Endometrium (tissue), 2 donors: ENCODE measurements at regions not wholly inside any gene's neighbourhood (a gene's known extent, or its start where the extent isn't known, plus 50 kb on each side); places are given as distances from the start of the nearest gene placed in this dataset.
"Not testable (repeated sequence)": the region's sequence is repeated elsewhere in the genome, so short reads cannot be mapped to it uniquely, and the experiment has no call there.

Experiments used
- FAIRE-seq: peaks from 2 replicates; lab custom pipeline; 2012; peaks lifted over from hg19 to GRCh38; lab: Jason Lieb, UNC
- donor health status: control.
- donor health status: control.

GRCh38 chr9:84511651-84512050 is 157.9 kb upstream of the NTRK2 start:
- FAIRE-seq = no peak

DNA sequence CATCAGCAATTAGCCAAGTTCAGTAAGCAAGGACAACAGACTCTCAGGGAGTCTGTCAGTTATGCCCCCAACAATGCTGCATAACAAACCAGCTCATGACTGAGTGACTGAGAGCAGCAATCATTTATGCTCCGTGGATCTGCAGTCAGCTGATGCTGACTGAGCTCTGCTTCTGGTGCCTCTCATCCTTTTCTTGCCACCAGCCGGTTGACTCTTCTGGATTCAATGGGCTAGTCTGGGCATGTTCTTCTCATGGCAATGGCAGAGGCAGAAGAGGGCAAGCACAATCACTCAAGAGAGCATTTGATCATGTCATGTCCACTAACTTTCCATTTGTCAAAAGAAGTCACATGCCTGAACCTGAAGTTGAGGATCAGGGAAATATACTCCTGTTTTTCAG is 157.0 kb upstream of the NTRK2 start:
- no peak for FAIRE-seq

- no peak for FAIRE-seq
Observed at GRCh38 chr9:84513473-84513872, 156.1 kb upstream of the NTRK2 start.

GRCh38 chr9:84513979-84514378 is 155.6 kb upstream of the NTRK2 start:
- no peak for FAIRE-seq

- no peak for FAIRE-seq
Observed at GRCh38 chr9:84514421-84514820, 155.1 kb upstream of the NTRK2 start.

DNA sequence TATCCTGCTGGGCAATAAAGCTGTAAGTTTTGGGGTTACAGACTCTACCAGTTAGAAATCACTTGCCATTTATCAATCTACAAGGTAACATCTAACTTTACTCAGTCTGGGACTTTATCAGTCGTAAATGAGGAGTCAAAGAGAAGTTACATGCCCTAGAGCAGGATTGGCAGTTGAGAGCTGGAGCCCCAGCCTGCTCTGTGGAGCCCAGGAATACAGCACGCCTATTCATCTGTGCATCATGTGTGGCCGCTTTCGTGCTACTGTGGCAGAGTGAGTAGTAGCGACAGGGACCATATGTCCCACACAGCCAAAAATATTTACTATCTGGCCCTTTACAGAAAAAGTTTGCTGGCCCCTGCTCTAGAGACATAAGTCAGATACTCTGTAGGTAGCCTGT is 152.5 kb upstream of the NTRK2 start:
- FAIRE-seq = no peak

DNA sequence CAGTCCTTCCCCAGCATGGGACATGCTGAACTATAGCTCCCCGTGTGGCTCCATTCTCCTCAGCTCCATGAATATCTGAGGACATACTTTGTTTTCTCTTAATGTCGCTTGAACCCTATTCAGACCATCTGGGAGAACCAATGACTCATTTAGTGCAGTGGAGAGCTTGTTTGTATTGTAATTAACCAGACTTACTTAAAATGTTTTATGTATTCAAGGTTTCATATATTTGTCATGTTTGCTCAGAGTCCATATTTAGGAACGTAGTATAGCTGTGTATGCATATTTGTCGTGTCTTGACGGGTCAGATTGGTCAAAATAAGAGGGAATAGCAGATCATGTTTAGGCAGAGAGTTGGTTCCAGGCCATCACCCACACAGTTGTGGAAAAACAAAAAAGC is 150.1 kb upstream of the NTRK2 start:
- FAIRE-seq = no peak

- no peak for FAIRE-seq
Observed at GRCh38 chr9:84521208-84521607, 148.3 kb upstream of the NTRK2 start.

DNA sequence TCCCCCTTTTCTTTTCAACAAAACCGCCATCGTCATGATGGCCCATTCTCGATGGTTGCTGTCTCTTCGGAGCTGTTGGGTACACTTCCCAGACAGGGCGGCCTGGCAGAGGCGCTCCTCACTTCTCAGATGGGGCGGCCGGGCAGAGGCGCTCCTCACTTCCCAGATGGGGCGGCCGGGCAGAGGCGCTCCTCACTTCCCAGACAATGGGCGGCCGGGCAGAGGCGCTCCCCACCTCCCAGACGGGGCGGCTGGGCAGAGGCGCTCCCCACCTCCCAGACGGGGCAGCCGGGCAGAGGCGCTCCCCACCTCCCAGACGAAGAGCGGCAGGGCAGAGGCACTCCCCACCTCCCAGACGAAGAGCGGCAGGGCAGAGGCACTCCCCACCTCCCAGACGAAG is 143.3 kb upstream of the NTRK2 start:
- FAIRE-seq = not testable (repeated sequence)

- not testable (repeated sequence) for FAIRE-seq
Observed at GRCh38 chr9:84527060-84527720, 142.3 kb upstream of the NTRK2 start.

DNA sequence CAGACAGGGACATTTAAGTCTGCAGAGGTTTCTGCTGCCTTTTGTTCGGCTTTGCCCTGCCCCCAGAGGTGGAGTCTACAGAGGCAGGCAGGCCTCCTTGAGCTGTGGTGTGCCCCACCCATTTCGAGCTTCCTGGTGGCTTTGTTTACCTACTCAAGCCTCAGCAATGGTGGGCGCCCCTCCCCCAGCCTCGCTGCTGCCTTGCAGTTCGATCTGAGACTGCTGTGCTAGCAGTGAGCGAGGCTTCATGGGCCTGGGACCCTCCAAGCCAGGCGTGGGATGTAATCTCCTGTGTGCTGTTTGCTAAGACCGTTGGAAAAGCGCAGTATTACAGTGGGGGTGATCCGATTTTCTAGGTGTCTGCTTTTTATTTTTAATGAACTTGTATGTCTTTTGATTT is 133.6 kb upstream of the NTRK2 start:
- not testable (repeated sequence) for FAIRE-seq

DNA sequence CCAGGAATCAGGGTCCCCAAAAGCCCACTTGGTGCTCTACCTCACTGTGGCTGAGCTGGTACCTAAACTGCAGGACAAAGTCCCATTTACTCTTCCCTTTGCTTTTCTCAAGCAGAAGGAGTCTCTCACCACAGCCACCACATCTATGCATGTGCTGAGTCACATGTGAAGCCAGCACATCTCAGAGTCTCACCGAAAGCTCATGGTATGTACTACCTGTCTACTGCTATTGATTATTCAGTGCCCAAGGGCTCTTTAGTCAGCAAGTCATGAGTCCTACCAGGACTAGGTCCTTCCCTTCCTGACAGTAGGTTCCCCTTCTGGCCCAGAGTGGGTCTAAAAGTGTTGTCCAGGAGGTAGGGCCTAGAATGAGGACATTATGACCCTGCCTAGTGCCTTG is 130.7 kb upstream of the NTRK2 start:
- FAIRE-seq = no peak

- FAIRE-seq = no peak
Observed at GRCh38 chr9:84542554-84542953, 127.0 kb upstream of the NTRK2 start.

DNA sequence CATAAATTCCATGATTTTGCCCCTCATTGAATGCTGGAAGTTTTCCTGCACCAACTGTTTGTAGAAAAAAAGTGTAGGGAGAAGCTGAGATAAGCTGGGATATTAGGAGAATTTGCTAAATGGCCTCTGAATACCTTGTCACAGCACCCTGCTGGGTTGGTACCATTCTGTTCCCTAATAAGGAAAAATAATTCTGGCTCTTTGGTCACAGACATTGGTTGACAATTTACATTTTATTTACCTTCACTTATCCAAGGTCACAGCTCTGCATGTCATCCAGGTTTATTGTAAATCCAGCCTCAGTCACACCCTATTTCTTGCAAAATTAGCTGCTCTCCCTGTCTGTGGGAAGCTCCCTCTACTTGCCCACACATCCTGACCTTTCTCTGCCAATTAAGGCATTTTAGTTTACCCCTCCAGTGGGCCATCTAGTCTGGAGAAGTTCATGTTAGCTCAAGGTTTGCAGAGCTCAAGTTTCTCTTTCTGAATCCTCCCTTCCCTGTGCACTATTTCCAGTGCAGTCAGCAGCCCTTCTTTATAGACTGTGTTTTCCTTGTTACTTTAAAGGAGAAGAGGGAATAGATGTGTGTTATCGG is 115.4 kb upstream of the NTRK2 start:
- FAIRE-seq = no peak

DNA sequence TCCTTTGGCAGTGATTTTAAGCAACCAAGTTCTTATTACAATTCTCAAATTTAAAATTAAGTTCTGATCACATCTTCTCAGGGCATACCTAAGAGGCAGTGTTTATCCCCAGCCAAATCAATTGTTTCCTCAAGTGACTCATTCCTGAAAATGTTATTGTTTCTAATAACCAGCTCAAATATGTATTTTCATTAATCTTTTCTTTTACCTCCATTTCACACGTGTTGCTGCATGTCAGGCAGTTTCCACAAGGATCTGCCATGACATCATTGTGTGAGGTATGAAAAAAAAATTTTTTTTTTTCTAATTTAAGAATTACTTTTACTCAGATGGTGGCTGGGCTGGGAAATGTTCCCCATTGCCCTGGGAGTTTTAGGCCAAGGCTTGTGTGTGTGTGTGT is 113.0 kb upstream of the NTRK2 start:
- no peak for FAIRE-seq

DNA sequence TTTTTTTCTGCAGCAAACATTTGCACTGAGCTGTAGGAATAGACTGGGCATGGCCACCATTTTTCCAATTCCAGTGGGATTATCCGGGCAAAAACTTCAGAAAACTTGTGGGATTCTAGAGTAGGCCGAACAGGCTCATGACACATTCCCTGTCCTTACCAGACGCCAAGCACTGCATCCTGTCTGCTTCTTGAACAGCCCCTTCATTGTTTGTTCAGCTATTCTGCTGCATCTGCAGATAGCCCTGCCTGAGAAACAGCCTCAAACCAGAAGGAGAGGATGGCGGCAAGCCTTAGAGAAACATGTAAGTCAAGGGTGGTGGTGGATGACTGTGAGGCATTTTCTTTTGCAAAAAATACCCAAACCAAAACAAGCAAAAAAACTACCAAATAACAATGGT is 111.8 kb upstream of the NTRK2 start:
- no peak for FAIRE-seq

GRCh38 chr9:84563691-84564090 is 105.8 kb upstream of the NTRK2 start:
- no peak for FAIRE-seq

GRCh38 chr9:84567805-84568204 is 101.7 kb upstream of the NTRK2 start:
- FAIRE-seq = no peak

DNA sequence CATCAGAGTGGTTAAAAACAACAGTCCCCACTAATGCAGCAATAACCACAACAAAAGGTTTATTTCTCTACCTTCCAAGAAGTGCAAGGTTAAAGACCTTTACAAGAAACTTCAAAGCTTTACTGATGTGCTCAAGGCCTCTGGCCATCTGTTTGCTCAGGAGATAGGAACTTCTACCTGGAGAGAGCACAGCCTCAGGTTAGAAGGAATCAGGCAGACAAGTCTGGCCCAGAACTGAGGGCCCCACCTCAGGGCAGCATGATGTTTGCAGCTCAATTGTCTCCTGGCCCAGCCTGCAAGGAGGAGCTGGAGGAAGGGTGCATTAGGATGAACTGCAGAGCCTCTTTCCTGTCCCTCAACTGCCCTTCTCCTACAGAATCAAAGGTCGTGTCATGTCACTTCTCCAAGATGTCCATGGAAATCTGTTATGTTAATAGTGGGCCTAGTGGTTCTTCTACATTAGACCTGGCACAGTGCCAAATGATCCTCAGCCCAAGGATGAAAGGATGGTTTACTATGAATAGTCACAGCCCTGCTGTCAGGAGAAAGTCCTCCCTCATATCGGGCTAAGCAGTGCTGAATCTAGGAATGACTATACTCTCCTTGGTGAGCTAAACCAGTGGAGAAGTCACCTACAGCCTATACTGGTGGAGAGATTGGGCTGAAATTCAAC is 98.9 kb upstream of the NTRK2 start:
- FAIRE-seq = no peak

DNA sequence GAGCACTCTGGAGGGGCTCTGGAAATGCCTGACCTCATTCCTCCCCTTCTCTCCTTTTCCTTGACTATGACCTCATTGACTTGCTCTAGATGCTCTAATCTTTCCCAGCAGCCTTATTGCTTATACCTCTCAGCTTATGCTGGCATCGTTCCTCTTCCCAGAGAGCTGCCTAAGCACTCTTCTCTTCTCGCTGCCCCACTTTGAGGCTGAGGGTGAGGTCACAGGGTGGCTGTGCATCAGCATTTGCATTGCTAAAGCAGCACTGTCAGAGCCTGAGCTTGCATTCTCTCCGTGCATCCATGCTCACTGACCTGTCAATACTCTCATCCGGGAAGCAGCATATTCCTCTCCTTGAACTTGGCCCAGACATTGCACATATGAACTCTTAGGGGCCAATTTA is 96.4 kb upstream of the NTRK2 start:
- no peak for FAIRE-seq

DNA sequence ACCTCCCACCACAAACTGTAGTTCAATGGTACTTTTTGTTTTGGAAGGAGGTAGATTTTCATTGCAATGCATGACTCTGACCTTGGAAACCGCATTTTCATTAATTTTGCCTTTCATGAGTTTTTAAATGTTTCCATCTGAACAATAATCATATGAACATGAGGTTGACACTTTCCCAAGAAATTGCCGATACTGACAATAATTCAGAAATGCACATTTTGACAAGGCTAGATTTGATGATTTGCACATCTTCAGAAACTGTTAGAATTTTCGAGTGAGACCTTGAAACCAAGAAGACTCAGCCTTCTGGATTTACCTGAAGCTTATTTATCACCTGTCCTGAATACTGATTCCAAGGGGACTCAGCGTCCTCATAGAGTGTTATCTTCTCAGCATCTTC is 93.8 kb upstream of the NTRK2 start:
- no peak for FAIRE-seq

GRCh38 chr9:84583866-84584265 is 85.7 kb upstream of the NTRK2 start:
- FAIRE-seq = no peak

- FAIRE-seq = no peak
Observed at GRCh38 chr9:84586662-84587061, 82.9 kb upstream of the NTRK2 start.

DNA sequence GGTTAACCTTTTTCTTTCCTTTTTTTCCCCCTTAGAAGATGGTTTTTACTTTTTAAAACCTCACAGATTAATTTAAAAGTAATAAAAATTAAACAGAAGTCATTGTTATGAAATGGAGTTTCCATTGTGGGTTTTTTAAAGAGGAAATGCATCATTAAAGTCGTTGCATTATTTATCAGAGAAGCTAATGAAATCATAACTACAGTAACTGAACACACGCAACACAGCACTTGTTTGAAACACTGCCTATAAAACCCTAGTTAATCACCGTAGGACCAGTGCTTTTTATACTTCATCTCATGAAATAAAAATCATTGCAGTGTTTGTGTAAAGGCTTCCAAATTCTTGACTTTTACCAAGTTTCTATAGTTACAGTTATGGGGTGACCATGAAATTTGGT is 82.4 kb upstream of the NTRK2 start:
- no peak for FAIRE-seq
